ENCODE measurements at regions not wholly inside any gene's neighbourhood (a gene's known extent, or its start where the extent isn't known, plus 50 kb on each side); places are given as distances from the start of the nearest gene placed in this dataset.

GRCh38 chr1:201715351-201715750 lies 113.6 kb upstream of the IPO9 start:
- Histone ChIP-seq H4K20me1 (ENCODE audit: insufficient read depth) (no peaks in the 10 kb centered on the region), H3K4me2 (no peak overlapping the region), H3K4me1 (ENCODE audit: low read depth, poor library complexity, severe bottlenecking) (peaks cover 19% of the 10 kb centered on the region), H3K9ac (no peak overlapping the region), H3K36me3 (ENCODE audit: insufficient read depth) (no peaks in the 10 kb centered on the region), H3K27ac (no peak overlapping the region), H3K27me3 (ENCODE audit: insufficient read depth, low read depth) (no peaks in the 10 kb centered on the region), H3K4me3 (IDR thresholded peaks at IDR 0.05; ENCODE audit: insufficient read depth, low read depth, low read length) (no peak overlapping the region), H2AFZ (ENCODE audit: low read depth) (no peak overlapping the region), H3K79me2 (ENCODE audit: insufficient read depth, low read depth) (no peaks in the 10 kb centered on the region)
- no peak for TF ChIP-seq CTCF (conservative IDR thresholded peaks at IDR 0.05; ENCODE audit: low read depth, low read length)

- Histone ChIP-seq H3K36me3 (ENCODE audit: insufficient read depth) (no peaks in the 10 kb centered on the region), H3K4me2 (no peak overlapping the region), H3K9ac (no peak overlapping the region), H3K79me2 (ENCODE audit: insufficient read depth, low read depth) (no peaks in the 10 kb centered on the region), H3K27me3 (ENCODE audit: insufficient read depth, low read depth) (no peaks in the 10 kb centered on the region), H4K20me1 (ENCODE audit: insufficient read depth) (no peaks in the 10 kb centered on the region), H3K4me3 (IDR thresholded peaks at IDR 0.05; ENCODE audit: insufficient read depth, low read depth, low read length) (no peak overlapping the region), H3K27ac (no peak overlapping the region), H3K4me1 (ENCODE audit: low read depth, poor library complexity, severe bottlenecking) (peaks cover 17% of the 10 kb centered on the region), H2AFZ (ENCODE audit: low read depth) (no peak overlapping the region)
- TF ChIP-seq CTCF (conservative IDR thresholded peaks at IDR 0.05; ENCODE audit: low read depth, low read length): no peak
Observed at GRCh38 chr1:201715801-201716741, 112.9 kb upstream of the IPO9 start.

GRCh38 chr1:201716742-201717135 lies 112.2 kb upstream of the IPO9 start:
- H3K9ac ChIP-seq: no peak overlapping the region
- peaks cover 17% of the 10 kb centered on the region for H3K4me1 ChIP-seq (ENCODE audit: low read depth, poor library complexity, severe bottlenecking)

GRCh38 chr1:201717286-201717685 lies 111.7 kb upstream of the IPO9 start:
- H4K20me1 ChIP-seq (ENCODE audit: insufficient read depth): no peaks in the 10 kb centered on the region
- H3K4me1 ChIP-seq (ENCODE audit: low read depth, poor library complexity, severe bottlenecking): peaks cover 17% of the 10 kb centered on the region
- no peaks in the 10 kb centered on the region for H3K79me2 ChIP-seq (ENCODE audit: insufficient read depth, low read depth)
- H3K27ac ChIP-seq: no peak overlapping the region
- no peak overlapping the region for H3K4me2 ChIP-seq
- no peak overlapping the region for H3K9ac ChIP-seq
- no peak overlapping the region for H3K4me3 ChIP-seq (IDR thresholded peaks at IDR 0.05; ENCODE audit: insufficient read depth, low read depth, low read length)
- H2AFZ ChIP-seq (ENCODE audit: low read depth): no peak overlapping the region
- TF ChIP-seq CTCF (conservative IDR thresholded peaks at IDR 0.05; ENCODE audit: low read depth, low read length): no peak
- H3K36me3 ChIP-seq (ENCODE audit: insufficient read depth): no peaks in the 10 kb centered on the region
- no peaks in the 10 kb centered on the region for H3K27me3 ChIP-seq (ENCODE audit: insufficient read depth, low read depth)

More at GRCh38 chr1:201716742-201717135, 112.2 kb upstream of the IPO9 start:
- no peak overlapping the region for H3K4me2 ChIP-seq
- H3K27ac ChIP-seq: no peak overlapping the region
- no peaks in the 10 kb centered on the region for H4K20me1 ChIP-seq (ENCODE audit: insufficient read depth)
- H3K27me3 ChIP-seq (ENCODE audit: insufficient read depth, low read depth): no peaks in the 10 kb centered on the region
- H3K79me2 ChIP-seq (ENCODE audit: insufficient read depth, low read depth): no peaks in the 10 kb centered on the region
- no peak overlapping the region for H3K4me3 ChIP-seq (IDR thresholded peaks at IDR 0.05; ENCODE audit: insufficient read depth, low read depth, low read length)
- no peak for TF ChIP-seq CTCF (conservative IDR thresholded peaks at IDR 0.05; ENCODE audit: low read depth, low read length)
- no peak overlapping the region for H2AFZ ChIP-seq (ENCODE audit: low read depth)
- no peaks in the 10 kb centered on the region for H3K36me3 ChIP-seq (ENCODE audit: insufficient read depth)
